ENCODE measurements at regions not wholly inside any gene's neighbourhood (a gene's known extent, or its start where the extent isn't known, plus 50 kb on each side); places are given as distances from the start of the nearest gene placed in this dataset.

- Histone ChIP-seq H3K4me2 (ENCODE audit: insufficient read depth, insufficient read length, low read length) (no peak overlapping the region), H3K23ac (ENCODE audit: insufficient read length, low read depth, low read length) (no peak overlapping the region)
- WGBS (ENCODE audit: extremely low coverage, insufficient read length, low lambda C conversion rate), result no CpG with 5 or more reads among the region's 2 CpGs
Measured at GRCh38 chr9:108336575-108336974, 519.2 kb downstream of the ACTL7B start.

More at GRCh38 chr9:108336575-108336974, 519.2 kb downstream of the ACTL7B start:
- Histone ChIP-seq H4K20me1 (ENCODE audit: control insufficient read depth, insufficient read depth, insufficient read length) (no peaks in the 10 kb centered on the region), H4K91ac (ENCODE audit: insufficient read length, low read depth, low read length) (no peak overlapping the region), H3K4me1 (ENCODE audit: insufficient read depth, low read length) (no peaks in the 10 kb centered on the region), H2BK120ac (ENCODE audit: low read depth, low read length, poor library complexity, severe bottlenecking) (no peak overlapping the region), H3K27me3 (ENCODE audit: insufficient read depth, low read length) (no peaks in the 10 kb centered on the region), H3K27ac (ENCODE audit: insufficient read length, low read depth, low read length) (no peak overlapping the region), H3K4ac (ENCODE audit: low read depth, low read length) (no peak overlapping the region), H4K5ac (ENCODE audit: insufficient read length, low read depth, low read length) (no peak overlapping the region), H3K23me2 (ENCODE audit: insufficient read length, low read depth, low read length, poor library complexity, severe bottlenecking) (no peaks in the 10 kb centered on the region), H3K18ac (ENCODE audit: insufficient read length, low read depth, low read length) (no peak overlapping the region), H2BK15ac (ENCODE audit: low read depth, low read length) (no peak overlapping the region), H2AK5ac (ENCODE audit: insufficient read length, low read length) (no peak overlapping the region), H3K9me3 (ENCODE audit: control insufficient read depth, low read depth, low read length) (no peaks in the 10 kb centered on the region), H3K56ac (ENCODE audit: insufficient read length, low read depth, low read length) (no peak overlapping the region), H2BK5ac (ENCODE audit: insufficient read length, low read length) (no peak overlapping the region), H3K79me2 (ENCODE audit: insufficient read depth, low read length) (no peaks in the 10 kb centered on the region), H3T11ph (ENCODE audit: low read length) (no peak overlapping the region), H2BK20ac (ENCODE audit: low read depth, low read length, poor library complexity, severe bottlenecking) (no peak overlapping the region), H4K8ac (replicated peaks; ENCODE audit: insufficient read length, low read depth, low read length) (no peak overlapping the region), H2BK12ac (ENCODE audit: insufficient read length, low read depth, low read length) (no peak overlapping the region), H2AFZ (ENCODE audit: low read length) (no peak overlapping the region), H3K14ac (ENCODE audit: insufficient read depth, low read length) (no peak overlapping the region), H3K79me1 (ENCODE audit: insufficient read depth, low read depth, low read length, poor library complexity, severe bottlenecking) (no peaks in the 10 kb centered on the region), H3K9ac (ENCODE audit: extremely low read depth, insufficient read length, low read length) (no peak overlapping the region)
- no peak for DNase-seq
- no peaks in the 10 kb centered on the region for H3K36me3 Mint-ChIP-seq (ENCODE audit: insufficient read depth in 1 of 3, low read depth in 3 of 3)
- peaks cover 14 to 19% of the 10 kb centered on the region in 2 experiments for H3K4me1 Mint-ChIP-seq
- no peak overlapping the region for H3K4me3 Mint-ChIP-seq
- no peak overlapping the region for H3K27ac Mint-ChIP-seq
- H3K9me3 Mint-ChIP-seq, result no peaks in the 10 kb centered on the region
- H3K27me3 Mint-ChIP-seq (ENCODE audit: low read depth), result no peaks in the 10 kb centered on the region
- no peak for TF ChIP-seq CTCF (conservative IDR thresholded peaks at IDR 0.05)
